A673 (cell line): ENCODE measurements at regions not wholly inside any gene's neighbourhood (a gene's known extent, or its start where the extent isn't known, plus 50 kb on each side); places are given as distances from the start of the nearest gene placed in this dataset.
"Not testable (repeated sequence)": the region's sequence is repeated elsewhere in the genome, so short reads cannot be mapped to it uniquely, and the experiment has no call there.

Experiments
- BruUV-seq: library from RNA; stranded (reverse); fragments of 400-500 nt; replicated peaks from 2 replicates; lab custom pipeline; 2021; lab: Mats Ljungman, UMichigan
- CTCF ChIA-PET: fragments of 300-600 bp; sonication (Branson Sonifier 250); formaldehyde crosslinking; loops from one replicate; lab custom pipeline; 2022; ENCODE audit warnings: antibody characterized with exemption; lab: Charles Lee
- POLR2A ChIA-PET: fragments of 300-600 bp; sonication (Branson Sonifier 250); formaldehyde crosslinking; loops from one replicate; lab custom pipeline; 2022; ENCODE audit warnings: antibody characterized with exemption; ENCODE audit not compliant: low non-redundant PET; lab: Charles Lee
- DNase-seq: peaks from one replicate; pipeline ENCODE4 v3.0.0-alpha.2; 2015; ENCODE audit warnings: low spot score
- H3K27ac ChIP-seq: fragments of 200-600 bp; sonication (generic); 2 replicates; pipeline ENCODE4 v1.5.1; 2016; ENCODE audit warnings: mixed run types, low read depth, mild to moderate bottlenecking, mixed read lengths, antibody characterized with exemption, low read length; ENCODE audit not compliant: poor library complexity, severe bottlenecking
- H3K27me3 ChIP-seq: fragments of 200-600 bp; sonication (generic); replicated peaks from 2 replicates; pipeline ENCODE4 v1.6.1; 2017; ENCODE audit warnings: mixed run types, low read depth, mild to moderate bottlenecking, mixed read lengths, antibody characterized with exemption, low read length; ENCODE audit not compliant: insufficient read depth, poor library complexity
- H3K36me3 ChIP-seq: fragments of 200-600 bp; sonication (generic); 2 replicates; pipeline ENCODE4 v1.6.1; 2016; ENCODE audit warnings: mixed run types, mild to moderate bottlenecking, mixed read lengths, antibody characterized with exemption, low read length; ENCODE audit not compliant: insufficient read depth, poor library complexity, severe bottlenecking
- H3K4me1 ChIP-seq: fragments of 200-600 bp; sonication (generic); 2 replicates; pipeline ENCODE4 v1.6.1; 2017; ENCODE audit warnings: mixed run types, mild to moderate bottlenecking, mixed read lengths, antibody characterized with exemption, low read length; ENCODE audit not compliant: insufficient read depth, poor library complexity, severe bottlenecking
- H3K4me3 ChIP-seq: fragments of 200-600 bp; sonication (generic); 2 replicates; pipeline ENCODE4 v1.5.1; 2016; ENCODE audit warnings: low read depth, mixed run types, mild to moderate bottlenecking, mixed read lengths, low read length; ENCODE audit not compliant: poor library complexity, severe bottlenecking
- H3K9me3 ChIP-seq: fragments of 200-600 bp; sonication (generic); 2 replicates; pipeline ENCODE4 v1.6.1; 2016; ENCODE audit warnings: mixed run types, low read depth, mild to moderate bottlenecking, mixed read lengths, antibody characterized with exemption, low read length; ENCODE audit not compliant: poor library complexity, severe bottlenecking
- CTCF ChIP-seq: fragments of 300-800, 200-600 bp; sonication (generic); conservative IDR thresholded peaks from 2 replicates; pipeline ENCODE4 v1.5.1; 2017; ENCODE audit warnings: low read depth, mild to moderate bottlenecking, antibody characterized with exemption, low read length, moderate library complexity, mixed read lengths
- EZH2 ChIP-seq: fragments of 200-600 bp; sonication (generic); IDR thresholded peaks from 2 replicates; pipeline ENCODE4 v1.6.1; 2017; ENCODE audit warnings: borderline replicate concordance, low read depth, mild to moderate bottlenecking, mixed read lengths, antibody characterized with exemption, low read length; ENCODE audit not compliant: poor library complexity, severe bottlenecking
- intact Hi-C: fragments of 100-400 bp; cut with micrococcal nuclease; formaldehyde crosslinking; loops from one replicate; pipeline ENCODE4 v1.10.0; 2022; ENCODE audit not compliant: unreplicated experiment

- TF ChIP-seq EZH2 (no peak), CTCF (no peak)
- no peaks in the 10 kb centered on the region for H3K4me1 ChIP-seq
- H3K27ac ChIP-seq = no peak overlapping the region
- H3K27me3 ChIP-seq = no peaks in the 10 kb centered on the region
- ChIA-PET POLR2A (no interaction called here), CTCF (no interaction called here)
- no peak for DNase-seq
- intact Hi-C loops = no loop called here
- H3K9me3 ChIP-seq = no peaks in the 10 kb centered on the region
- BruUV-seq = no TSS peak
- H3K36me3 ChIP-seq = no peaks in the 10 kb centered on the region
- H3K4me3 ChIP-seq = no peak overlapping the region
Observed at GRCh38 chr2:167575276-167575675, 672.1 kb downstream of the STK39 start.

GRCh38 chr2:167572883-167573619, 674.3 kb downstream of the STK39 start:
- H3K27me3 ChIP-seq = no peaks in the 10 kb centered on the region
- TF ChIP-seq CTCF = no peak
- TF ChIP-seq EZH2 = no peak
- no peak for DNase-seq
- ChIA-PET CTCF (no interaction called here), POLR2A (no interaction called here)
- H3K27ac ChIP-seq = no peak overlapping the region
- no peaks in the 10 kb centered on the region for H3K9me3 ChIP-seq
- no TSS peak for BruUV-seq
- intact Hi-C loops = no loop called here
- H3K36me3 ChIP-seq = no peaks in the 10 kb centered on the region
- H3K4me1 ChIP-seq = no peaks in the 10 kb centered on the region
- no peak overlapping the region for H3K4me3 ChIP-seq

- no TSS peak for BruUV-seq
- no peak for TF ChIP-seq EZH2
- TF ChIP-seq CTCF = no peak
- H3K4me3 ChIP-seq = no peak overlapping the region
- intact Hi-C loops = no loop called here
- DNase-seq = no peak
- H3K27ac ChIP-seq = no peak overlapping the region
- POLR2A ChIA-PET = no interaction called here
- no peaks in the 10 kb centered on the region for H3K4me1 ChIP-seq
- H3K36me3 ChIP-seq = no peaks in the 10 kb centered on the region
- CTCF ChIA-PET = no interaction called here
- H3K27me3 ChIP-seq = no peaks in the 10 kb centered on the region
- H3K9me3 ChIP-seq = no peaks in the 10 kb centered on the region
Observed at GRCh38 chr2:167570370-167570769, 677.0 kb downstream of the STK39 start.

- CTCF ChIA-PET, H3K9me3 ChIP-seq, POLR2A ChIA-PET, H3K27ac ChIP-seq, intact Hi-C loops, DNase-seq, H3K36me3 ChIP-seq, H3K4me3 ChIP-seq, BruUV-seq, H3K27me3 ChIP-seq, H3K4me1 ChIP-seq: not testable (repeated sequence)
Observed at GRCh38 chr2:167563885-167564619, 675.8 kb downstream of the XIRP2 start.

GRCh38 chr2:167558272-167558991, 670.2 kb downstream of the XIRP2 start:
- intact Hi-C loops, H3K36me3 ChIP-seq, H3K9me3 ChIP-seq, H3K27me3 ChIP-seq, POLR2A ChIA-PET, H3K4me3 ChIP-seq, BruUV-seq, DNase-seq, H3K27ac ChIP-seq, CTCF ChIA-PET, H3K4me1 ChIP-seq: not testable (repeated sequence)
